OCI-LY1 (cell line): ENCODE measurements at regions not wholly inside any gene's neighbourhood (a gene's known extent, or its start where the extent isn't known, plus 50 kb on each side); places are given as distances from the start of the nearest gene placed in this dataset.
A peak's percentile ranks its signal among the peaks of the same experiment; 100 is the strongest.

Source experiments
- EZH2 ChIP-seq: fragments of 200-600 bp; sonication (generic), shearing (Covaris generic); IDR thresholded peaks from 2 replicates; pipeline ENCODE4 v1.8.0; 2017; ENCODE audit warnings: borderline replicate concordance, mixed run types, mild to moderate bottlenecking, antibody characterized with exemption, low read length, moderate library complexity, mixed read lengths
- TF ChIP-seq, protein P1 (sequence below): fragments of 200-600 bp; sonication (generic), shearing (Covaris generic); IDR thresholded peaks from 2 replicates; pipeline ENCODE4 v1.5.1; 2017; ENCODE audit warnings: mild to moderate bottlenecking, antibody characterized with exemption, low read length, moderate library complexity, mixed read lengths

DNA sequence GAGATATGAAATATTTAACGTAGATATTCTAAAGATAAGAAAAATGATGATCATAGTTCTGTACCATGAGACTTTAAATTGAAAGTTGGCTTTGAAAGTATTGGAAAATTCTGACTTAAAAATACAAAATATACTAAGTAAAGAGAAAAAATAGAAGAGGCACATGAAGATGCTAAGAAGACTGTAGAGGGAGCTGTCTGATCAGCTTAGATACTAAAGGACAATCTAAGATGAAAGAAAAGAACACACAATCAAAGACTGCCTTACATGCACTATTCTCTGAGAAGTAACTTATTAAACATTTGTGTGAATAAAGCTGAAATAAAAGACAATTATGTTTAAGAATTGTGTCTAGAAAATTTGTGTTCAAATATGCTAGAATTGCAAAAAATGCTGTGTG, 55.1 kb downstream of the RBMXL2 start:
- TF ChIP-seq, protein P1, sequence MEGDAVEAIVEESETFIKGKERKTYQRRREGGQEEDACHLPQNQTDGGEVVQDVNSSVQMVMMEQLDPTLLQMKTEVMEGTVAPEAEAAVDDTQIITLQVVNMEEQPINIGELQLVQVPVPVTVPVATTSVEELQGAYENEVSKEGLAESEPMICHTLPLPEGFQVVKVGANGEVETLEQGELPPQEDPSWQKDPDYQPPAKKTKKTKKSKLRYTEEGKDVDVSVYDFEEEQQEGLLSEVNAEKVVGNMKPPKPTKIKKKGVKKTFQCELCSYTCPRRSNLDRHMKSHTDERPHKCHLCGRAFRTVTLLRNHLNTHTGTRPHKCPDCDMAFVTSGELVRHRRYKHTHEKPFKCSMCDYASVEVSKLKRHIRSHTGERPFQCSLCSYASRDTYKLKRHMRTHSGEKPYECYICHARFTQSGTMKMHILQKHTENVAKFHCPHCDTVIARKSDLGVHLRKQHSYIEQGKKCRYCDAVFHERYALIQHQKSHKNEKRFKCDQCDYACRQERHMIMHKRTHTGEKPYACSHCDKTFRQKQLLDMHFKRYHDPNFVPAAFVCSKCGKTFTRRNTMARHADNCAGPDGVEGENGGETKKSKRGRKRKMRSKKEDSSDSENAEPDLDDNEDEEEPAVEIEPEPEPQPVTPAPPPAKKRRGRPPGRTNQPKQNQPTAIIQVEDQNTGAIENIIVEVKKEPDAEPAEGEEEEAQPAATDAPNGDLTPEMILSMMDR: peak; percentile 43
- TF ChIP-seq EZH2: no peak
